H9 (cell line): ENCODE measurements at regions not wholly inside any gene's neighbourhood (a gene's known extent, or its start where the extent isn't known, plus 50 kb on each side); places are given as distances from the start of the nearest gene placed in this dataset.

Experiments
- DNase-seq: peaks from one replicate; pipeline ENCODE4 v3.0.0-alpha.2; 2017
- H2AFZ ChIP-seq: one replicate; pipeline ENCODE4 v1.6.1; 2013; ENCODE audit warnings: mild to moderate bottlenecking, low read length, control low read depth, moderate library complexity
- H2AK5ac ChIP-seq: 2 replicates; pipeline ENCODE4 v1.6.1; 2013; ENCODE audit warnings: low read length, control low read depth, mixed read lengths; ENCODE audit not compliant: insufficient read length
- H2BK120ac ChIP-seq: one replicate; pipeline ENCODE4 v1.6.1; 2013; ENCODE audit warnings: low read depth, mild to moderate bottlenecking, low read length, control low read depth, inconsistent platforms; ENCODE audit not compliant: poor library complexity, severe bottlenecking
- H2BK12ac ChIP-seq: 2 replicates; pipeline ENCODE4 v1.6.1; 2013; ENCODE audit warnings: low read length, control low read depth, mixed read lengths, low read depth; ENCODE audit not compliant: insufficient read length
- H2BK15ac ChIP-seq: 2 replicates; pipeline ENCODE4 v1.6.1; 2013; ENCODE audit warnings: low read depth, low read length, control low read depth
- H2BK20ac ChIP-seq: one replicate; pipeline ENCODE4 v1.6.1; 2013; ENCODE audit warnings: low read depth, mild to moderate bottlenecking, low read length, control low read depth, inconsistent platforms; ENCODE audit not compliant: poor library complexity, severe bottlenecking
- H2BK5ac ChIP-seq: 2 replicates; pipeline ENCODE4 v1.6.1; 2013; ENCODE audit warnings: low read length, control low read depth, mixed read lengths; ENCODE audit not compliant: insufficient read length
- H3K14ac ChIP-seq: 2 replicates; pipeline ENCODE4 v1.6.1; 2013; ENCODE audit warnings: low read length, control low read depth; ENCODE audit not compliant: insufficient read depth
- H3K18ac ChIP-seq: 2 replicates; pipeline ENCODE4 v1.6.1; 2013; ENCODE audit warnings: low read depth, mild to moderate bottlenecking, mixed read lengths, low read length, control low read depth; ENCODE audit not compliant: insufficient read length
- H3K23ac ChIP-seq: 2 replicates; pipeline ENCODE4 v1.6.1; 2013; ENCODE audit warnings: low read length, control low read depth, mixed read lengths, low read depth; ENCODE audit not compliant: insufficient read length
- H3K23me2 ChIP-seq: 2 replicates; pipeline ENCODE4 v1.6.1; 2013; ENCODE audit warnings: low read depth, mild to moderate bottlenecking, mixed read lengths, low read length, control low read depth; ENCODE audit not compliant: insufficient read length, poor library complexity, severe bottlenecking
- H3K27ac ChIP-seq: 2 replicates; pipeline ENCODE4 v1.5.1; 2013; ENCODE audit warnings: low read length, control low read depth, mixed read lengths, low read depth; ENCODE audit not compliant: insufficient read length
- H3K27me3 ChIP-seq: 2 replicates; pipeline ENCODE4 v1.6.1; 2013; ENCODE audit warnings: low read length, control low read depth, inconsistent platforms; ENCODE audit not compliant: insufficient read depth
- H3K4ac ChIP-seq: 2 replicates; pipeline ENCODE4 v1.6.1; 2013; ENCODE audit warnings: low read depth, mild to moderate bottlenecking, control low read depth, inconsistent platforms, low read length, moderate library complexity
- H3K4me1 ChIP-seq: 2 replicates; pipeline ENCODE4 v1.6.1; 2013; ENCODE audit warnings: low read length, control low read depth, inconsistent platforms; ENCODE audit not compliant: insufficient read depth
- H3K4me2 ChIP-seq: 2 replicates; pipeline ENCODE4 v1.6.1; 2013; ENCODE audit warnings: low read length, control low read depth, mixed read lengths; ENCODE audit not compliant: insufficient read length, insufficient read depth
- H3K56ac ChIP-seq: 2 replicates; pipeline ENCODE4 v1.6.1; 2013; ENCODE audit warnings: low read depth, mild to moderate bottlenecking, mixed read lengths, low read length, control low read depth; ENCODE audit not compliant: insufficient read length
- H3K79me1 ChIP-seq: 2 replicates; pipeline ENCODE4 v1.6.1; 2013; ENCODE audit warnings: low read depth, mild to moderate bottlenecking, moderate library complexity, low read length, control low read depth, inconsistent platforms; ENCODE audit not compliant: insufficient read depth, poor library complexity, severe bottlenecking
- H3K79me2 ChIP-seq: 2 replicates; pipeline ENCODE4 v1.6.1; 2013; ENCODE audit warnings: low read length, control low read depth, inconsistent platforms; ENCODE audit not compliant: insufficient read depth
- H3K9ac ChIP-seq: 2 replicates; pipeline ENCODE4 v1.6.1; 2013; ENCODE audit warnings: low read length, control low read depth, mixed read lengths; ENCODE audit not compliant: insufficient read length; ENCODE audit errors: extremely low read depth
- H3K9me3 ChIP-seq: one replicate; pipeline ENCODE4 v1.6.1; 2013; ENCODE audit warnings: low read depth, low read length, inconsistent platforms; ENCODE audit not compliant: control insufficient read depth
- H3T11ph ChIP-seq: one replicate; pipeline ENCODE4 v1.6.1; 2013; ENCODE audit warnings: mild to moderate bottlenecking, low read length, control low read depth, inconsistent platforms
- H4K20me1 ChIP-seq: one replicate; pipeline ENCODE4 v1.6.1; 2013; ENCODE audit not compliant: control insufficient read depth, insufficient read length, insufficient read depth
- H4K5ac ChIP-seq: 2 replicates; pipeline ENCODE4 v1.6.1; 2013; ENCODE audit warnings: low read depth, mild to moderate bottlenecking, mixed read lengths, low read length, control low read depth; ENCODE audit not compliant: insufficient read length
- H4K8ac ChIP-seq: replicated peaks from 2 replicates; pipeline ENCODE4 v1.6.1; 2013; ENCODE audit warnings: low read length, control low read depth, mixed read lengths, low read depth; ENCODE audit not compliant: insufficient read length
- H4K91ac ChIP-seq: 2 replicates; pipeline ENCODE4 v1.6.1; 2013; ENCODE audit warnings: low read depth, mild to moderate bottlenecking, moderate library complexity, mixed read lengths, low read length, control low read depth; ENCODE audit not compliant: insufficient read length
- H3K27ac Mint-ChIP-seq, 3 experiments: 2 replicates in 2 of 3; 3 replicates in 1 of 3; pipeline ENCODE4 v1.8.0; 2020 to 2021; ENCODE audit warnings: mixed read lengths in 3 of 3, mild to moderate bottlenecking in 1 of 3, moderate library complexity in 1 of 3
- H3K27me3 Mint-ChIP-seq: 2 replicates; pipeline ENCODE4 v1.8.0; 2021; ENCODE audit warnings: low read depth, mild to moderate bottlenecking, moderate library complexity, mixed read lengths
- H3K36me3 Mint-ChIP-seq, 3 experiments: 2 replicates in 2 of 3; 3 replicates in 1 of 3; pipeline ENCODE4 v1.8.0; 2020 to 2021; ENCODE audit warnings: low read depth in 3 of 3, mixed read lengths in 3 of 3; ENCODE audit not compliant: insufficient read depth in 1 of 3
- H3K4me1 Mint-ChIP-seq, 2 experiments: 2 replicates each; pipeline ENCODE4 v1.8.0; 2020; ENCODE audit warnings: mixed read lengths in 2 of 2
- H3K4me3 Mint-ChIP-seq, 2 experiments: 2 replicates in 1 of 2; 3 replicates in 1 of 2; pipeline ENCODE4 v1.8.0; 2020 to 2021; ENCODE audit warnings: mild to moderate bottlenecking in 2 of 2, mixed read lengths in 2 of 2, moderate library complexity in 1 of 2
- H3K9me3 Mint-ChIP-seq, 2 experiments: 2 replicates in 1 of 2; 3 replicates in 1 of 2; pipeline ENCODE4 v1.8.0; 2020; ENCODE audit warnings: mild to moderate bottlenecking in 2 of 2, mixed read lengths in 2 of 2, moderate library complexity in 1 of 2
- CTCF ChIP-seq: fragments of 200-600 bp; sonication (generic); conservative IDR thresholded peaks from 3 replicates; pipeline ENCODE4 v1.8.0; 2021; ENCODE audit warnings: antibody characterized with exemption, mild to moderate bottlenecking
- WGBS: extraction: QIAGEN DNeasy Blood & Tissue Kit; methylation state at CpG from one replicate; pipeline ENCODE4 v1.1.7; 2013; ENCODE audit warnings: missing lambda C conversion rate, low lambda C conversion rate, mixed read lengths; ENCODE audit not compliant: insufficient read length; ENCODE audit errors: extremely low coverage; 5-methylcytosine and 5-hydroxymethylcytosine counted together

GRCh38 chr9:629146-629545 lies 212.4 kb upstream of the DMRT1 start:
- Histone ChIP-seq H3K27ac (no peak overlapping the region), H4K5ac (no peak overlapping the region), H3K14ac (no peak overlapping the region), H3K9ac (no peak overlapping the region), H2AFZ (no peak overlapping the region), H4K8ac (no peak overlapping the region), H4K91ac (no peak overlapping the region), H3K4ac (no peak overlapping the region), H3K23me2 (no peaks in the 10 kb centered on the region), H2BK12ac (no peak overlapping the region), H3K79me1 (no peaks in the 10 kb centered on the region), H4K20me1 (no peaks in the 10 kb centered on the region), H2BK5ac (no peak overlapping the region), H2BK20ac (no peak overlapping the region), H3K9me3 (peaks cover 2% of the 10 kb centered on the region), H3T11ph (no peak overlapping the region), H2BK120ac (no peak overlapping the region), H3K4me1 (no peaks in the 10 kb centered on the region), H3K4me2 (no peak overlapping the region), H3K27me3 (no peaks in the 10 kb centered on the region), H2BK15ac (no peak overlapping the region), H3K18ac (no peak overlapping the region), H3K56ac (no peak overlapping the region), H2AK5ac (no peak overlapping the region), H3K79me2 (no peaks in the 10 kb centered on the region), H3K23ac (no peak overlapping the region)
- Mint-ChIP-seq H3K27me3 (no peaks in the 10 kb centered on the region), H3K36me3 (peaks cover 3 to 8% (median 8%) of the 10 kb centered on the region in 3 experiments; a peak in 6 of 7 replicates), H3K4me1 (peaks cover 8 to 15% of the 10 kb centered on the region in 2 experiments; a peak in 3 of 4 replicates), H3K27ac (no peak overlapping the region), H3K4me3 (no peak overlapping the region), H3K9me3 (peaks cover 4 to 13% of the 10 kb centered on the region in 2 experiments; a peak in 4 of 5 replicates)
- no peak for DNase-seq
- no peak for TF ChIP-seq CTCF
- no CpG with 5 or more reads among the region's 3 CpGs for WGBS
